Stimulated activated CD8-positive, alpha-beta memory T cell treated with anti-CD3 and anti-CD28 coated beads, Interleukin-15, amount 100 ng/mL, for 48 hours (primary cell): ENCODE measurements at regions not wholly inside any gene's neighbourhood (a gene's known extent, or its start where the extent isn't known, plus 50 kb on each side); places are given as distances from the start of the nearest gene placed in this dataset.
"Not testable (repeated sequence)": the region's sequence is repeated elsewhere in the genome, so short reads cannot be mapped to it uniquely, and the experiment has no call there.

Experiments
- DNase-seq, 2 donors: peaks; one replicate each; pipeline ENCODE4 v3.0.0-alpha.2; 2020; ENCODE audit warnings: low read depth in 2 of 2

DNA sequence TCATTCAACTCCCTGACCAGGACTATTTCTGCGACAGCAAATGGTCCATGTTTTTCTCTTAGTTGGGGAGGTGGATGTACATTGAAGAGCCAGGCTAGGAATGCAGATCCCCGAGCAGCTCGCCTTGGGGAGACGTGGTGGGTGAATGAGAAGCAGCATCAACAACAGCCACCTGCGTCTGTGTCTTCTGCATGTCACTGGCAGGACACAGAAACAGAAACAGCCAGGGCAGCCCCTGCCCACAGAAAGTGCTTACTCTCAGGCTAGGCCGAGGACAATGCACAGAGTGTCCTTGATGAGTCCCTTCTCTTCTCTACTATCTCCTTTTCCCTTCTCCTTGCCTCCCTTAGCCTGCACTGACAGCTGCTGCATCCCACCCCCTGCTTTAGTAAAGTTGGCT is 541.9 kb upstream of the CADM1 start:
- no peak for DNase-seq

DNA sequence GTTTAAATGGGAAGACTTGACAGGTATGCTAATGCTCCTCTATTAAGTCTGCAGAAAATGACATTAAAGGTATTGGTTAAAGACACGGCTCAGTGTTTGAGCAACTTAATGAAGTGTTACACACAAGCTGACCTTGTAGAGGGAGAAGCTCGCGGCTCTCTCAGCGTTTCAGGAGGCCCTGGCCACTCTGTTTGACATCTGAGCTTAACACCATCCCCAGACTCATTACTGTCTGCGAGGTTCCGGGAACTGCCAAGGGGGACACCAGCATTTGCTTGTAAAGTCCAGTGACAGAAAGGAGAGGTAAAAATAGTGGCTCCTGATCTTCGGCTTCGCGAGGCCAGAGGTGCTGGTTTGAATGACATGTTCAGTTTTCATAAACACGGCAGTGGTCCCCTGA is 540.7 kb upstream of the CADM1 start:
- no peak for DNase-seq

DNA sequence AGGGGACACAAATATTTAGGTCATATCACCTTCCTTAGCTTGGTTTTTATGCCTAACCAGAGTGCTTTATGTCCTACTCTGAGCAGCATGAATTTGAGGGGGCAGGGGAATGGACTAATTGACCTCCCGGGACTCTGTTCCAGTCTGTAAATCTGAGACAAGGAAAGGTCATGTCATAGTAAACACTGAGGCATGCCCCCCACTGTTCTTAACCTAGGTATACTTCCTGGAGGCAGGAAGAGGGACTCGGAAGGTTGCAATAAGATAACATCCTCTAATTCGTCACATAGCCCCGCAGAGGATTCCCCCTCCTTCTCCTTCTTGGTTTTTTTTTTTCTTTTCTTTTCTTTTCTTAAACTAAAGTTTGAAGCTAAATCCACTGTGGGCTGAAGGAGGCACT is 540.3 kb upstream of the CADM1 start:
- DNase-seq, result no peak

DNA sequence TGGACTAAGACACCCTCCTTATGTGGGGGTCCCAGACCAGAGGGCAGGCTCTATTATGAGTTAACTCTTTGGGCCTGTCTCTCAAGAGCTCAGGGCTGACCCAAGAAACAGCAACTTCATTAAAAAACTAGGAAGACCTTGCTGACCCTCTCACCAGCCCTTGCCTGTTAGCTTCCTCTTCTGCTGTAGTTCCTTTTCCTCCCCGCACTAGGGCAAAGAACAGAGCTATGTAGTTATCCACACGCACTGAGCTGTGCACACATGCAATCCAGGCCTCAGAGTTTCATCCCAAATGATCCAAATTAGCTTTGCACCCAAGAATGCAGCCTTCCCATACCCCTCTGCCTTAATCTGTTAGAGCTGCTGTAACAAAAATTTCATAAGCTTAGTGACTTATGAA is 539.6 kb upstream of the CADM1 start:
- no peak for DNase-seq

DNA sequence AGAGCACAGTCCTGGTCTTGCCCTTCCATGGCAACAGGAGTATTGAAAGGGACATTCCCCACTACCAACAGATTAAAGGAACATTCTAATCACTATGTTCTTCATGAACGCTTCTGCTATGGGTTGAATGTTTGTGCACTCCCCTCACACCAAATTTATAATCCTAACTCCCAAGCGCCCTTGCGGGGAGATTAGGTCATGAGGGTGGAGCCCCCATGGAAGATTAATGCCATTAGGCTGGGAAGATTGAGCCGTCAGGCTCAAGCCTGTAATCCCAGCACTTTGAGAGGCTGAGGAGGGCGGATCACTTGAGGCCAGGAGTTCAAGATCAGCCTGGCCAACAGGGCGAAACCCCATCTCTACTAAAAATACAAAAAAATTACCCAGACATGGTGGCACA is 538.8 kb upstream of the CADM1 start:
- DNase-seq, result not testable (repeated sequence)

DNA sequence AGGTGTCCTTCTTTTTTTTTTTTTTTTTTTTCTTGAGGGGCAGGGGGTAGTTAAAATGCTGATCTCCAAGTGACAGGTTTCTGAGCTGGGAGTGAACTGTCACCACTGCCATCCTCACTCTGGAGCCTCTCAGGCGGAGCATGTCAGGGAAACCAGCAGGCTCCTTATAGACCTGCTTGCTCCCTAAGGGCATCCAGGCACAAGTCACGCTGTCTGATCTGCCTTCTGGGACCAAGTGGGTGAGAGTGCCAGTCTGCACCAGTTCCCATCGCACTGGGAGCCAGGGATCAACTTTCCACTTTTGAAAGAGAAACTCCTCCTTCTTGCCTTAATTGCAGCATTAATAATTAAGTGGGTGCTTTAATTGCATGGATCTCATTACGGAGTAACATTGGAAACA is 537.9 kb upstream of the CADM1 start:
- no peak for DNase-seq

DNA sequence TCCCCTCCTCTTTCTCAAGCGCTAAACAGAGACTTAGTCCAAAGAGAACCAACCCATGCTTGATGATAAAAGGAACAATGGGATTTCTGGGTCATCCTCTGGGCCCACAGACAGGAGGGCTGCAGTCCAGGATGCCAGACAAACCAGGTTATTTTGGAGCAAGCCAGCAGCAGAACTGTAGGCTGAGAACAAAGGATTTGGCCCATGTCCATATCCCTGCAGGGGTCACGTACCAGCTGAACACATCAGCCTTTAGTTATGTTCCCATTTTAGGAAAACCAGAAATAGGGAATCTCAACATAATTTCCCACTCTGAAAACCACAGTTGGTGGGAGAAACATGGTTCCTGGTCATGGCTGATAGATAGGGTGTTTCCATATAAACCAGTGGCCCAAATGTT is 533.6 kb upstream of the CADM1 start:
- DNase-seq, result no peak

DNA sequence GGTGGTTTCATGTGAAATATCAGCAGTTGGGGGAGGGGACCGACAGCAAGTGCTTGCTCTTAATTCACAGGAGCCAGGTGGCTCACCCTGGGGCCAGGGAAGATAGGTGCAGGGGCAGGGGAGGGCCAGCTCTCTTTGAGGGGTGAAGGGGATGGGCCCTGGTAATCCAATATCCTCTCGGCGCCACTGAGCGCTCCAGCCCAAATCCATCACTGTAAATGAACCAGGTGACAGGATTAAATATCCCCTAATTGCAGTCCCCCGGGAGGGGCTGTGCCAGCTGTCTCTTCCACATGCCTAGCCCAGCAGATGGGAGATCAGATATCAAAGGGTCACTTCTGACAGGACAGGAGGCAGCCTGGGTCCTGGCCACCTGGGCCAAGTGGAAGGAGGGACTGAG is 531.8 kb upstream of the CADM1 start:
- no peak for DNase-seq

DNA sequence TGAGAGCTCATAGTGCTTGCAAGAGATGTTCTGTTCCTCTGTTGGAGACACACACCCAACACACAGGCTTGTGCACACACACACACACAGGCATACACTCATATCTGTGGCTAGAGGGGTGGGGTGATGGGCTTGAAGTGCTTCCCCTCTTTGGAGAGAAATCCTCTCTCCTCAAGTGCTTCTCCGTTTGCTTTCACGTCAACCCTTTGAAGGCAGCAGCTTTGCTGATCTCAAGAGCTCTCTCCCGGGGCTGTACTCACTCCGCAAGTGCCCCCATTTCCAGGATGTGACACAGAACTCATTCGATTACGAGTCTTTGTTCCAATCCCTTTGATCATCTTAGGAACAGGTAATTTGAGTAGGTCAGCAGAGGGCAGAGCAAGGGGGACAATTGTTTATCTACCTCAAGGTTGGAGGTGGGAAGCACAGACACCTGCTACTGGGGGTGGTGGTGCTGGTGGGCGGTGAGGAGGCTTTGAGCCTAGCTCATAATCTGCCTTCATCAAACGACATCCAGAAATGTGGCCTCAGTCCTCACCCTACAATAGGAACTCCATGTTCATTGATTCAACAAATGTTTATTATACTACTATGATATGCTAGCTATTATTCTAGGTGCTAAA is 529.8 kb upstream of the CADM1 start:
- DNase-seq, result no peak

DNA sequence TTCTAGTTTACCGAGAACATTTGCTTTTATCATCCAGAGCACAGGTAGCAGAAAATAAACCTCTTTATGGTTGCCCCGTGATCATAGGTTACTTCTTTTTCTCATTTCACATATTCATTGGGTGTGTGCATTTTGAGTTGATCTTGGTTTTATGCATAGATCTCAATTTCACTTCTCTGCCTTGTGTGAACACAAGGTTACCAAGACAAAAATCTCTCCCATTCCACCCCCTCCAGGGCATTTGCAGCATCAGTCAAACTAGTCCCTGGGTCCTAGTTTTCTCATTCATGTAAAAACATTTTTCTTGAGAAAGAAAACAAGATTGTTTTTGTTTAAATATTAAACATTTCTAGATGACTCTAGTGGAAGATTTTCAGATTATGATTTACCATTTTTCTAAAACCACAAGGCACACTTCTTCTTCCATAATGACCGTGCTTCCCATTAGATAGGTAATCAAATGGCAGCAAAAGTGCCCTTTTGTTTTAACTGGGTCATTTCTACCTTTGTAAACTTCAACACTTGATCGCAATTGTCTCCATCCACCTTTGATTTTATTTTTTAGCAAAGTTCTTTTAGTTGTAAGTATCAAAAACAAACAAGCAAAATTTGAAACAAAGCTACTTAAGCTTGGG is 526.6 kb upstream of the CADM1 start:
- DNase-seq, result no peak

DNA sequence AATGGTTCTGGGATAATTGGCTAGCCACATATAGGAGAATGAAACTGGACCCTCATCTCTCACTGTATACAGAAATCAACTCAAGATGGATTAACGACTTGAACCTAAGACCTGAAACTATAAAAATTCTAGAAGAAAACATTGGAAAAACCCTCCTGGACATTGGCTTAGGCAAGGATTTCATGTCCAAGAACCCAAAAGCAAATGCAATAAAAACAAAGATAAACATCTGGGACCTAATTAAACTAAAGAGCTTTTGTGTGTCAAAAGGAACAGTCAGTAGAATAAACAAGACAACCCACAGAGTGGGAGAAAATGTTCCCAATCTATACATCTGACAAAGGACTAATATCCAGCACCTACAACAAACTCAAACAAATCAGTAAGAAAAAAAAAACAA is 524.3 kb upstream of the CADM1 start:
- DNase-seq, result not testable (repeated sequence)

DNA sequence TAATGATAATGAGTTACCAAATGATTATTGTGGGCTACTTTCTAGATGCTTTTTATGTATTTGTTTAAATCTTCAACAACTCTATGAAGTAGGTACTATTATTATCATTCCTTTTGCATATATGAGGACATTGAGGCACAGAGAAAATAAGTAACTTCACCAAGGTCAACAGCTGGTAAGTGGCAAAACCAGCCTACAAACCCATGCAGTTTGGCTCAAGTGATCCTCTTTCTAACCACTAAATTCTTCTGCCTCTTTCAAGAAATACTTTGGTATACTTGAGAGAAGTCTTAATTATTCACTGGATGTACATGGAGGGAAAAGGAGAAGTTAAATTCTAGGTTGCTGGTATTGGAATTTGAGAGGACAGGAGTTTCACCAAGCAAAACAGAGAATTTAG is 495.2 kb upstream of the CADM1 start:
- no peak for DNase-seq

DNA sequence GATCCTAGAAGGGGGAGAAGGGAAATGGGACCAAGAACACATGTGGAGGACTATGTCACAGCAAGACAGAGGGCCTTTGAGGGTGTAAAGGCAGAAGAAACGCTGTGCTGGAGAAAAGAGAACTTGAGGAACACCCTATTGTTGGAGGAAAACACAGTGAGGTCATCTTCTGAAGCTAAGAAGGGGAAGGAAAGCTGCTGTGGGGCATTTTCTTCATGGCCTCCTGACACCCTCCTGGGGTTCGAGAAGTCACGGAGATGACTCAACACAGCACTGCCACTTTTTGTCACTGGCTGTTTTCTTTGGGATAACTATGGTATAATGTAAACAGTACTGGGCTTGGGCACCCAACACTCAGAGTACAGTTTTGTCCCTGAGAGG is 492.6 kb upstream of the CADM1 start:
- no peak for DNase-seq

DNA sequence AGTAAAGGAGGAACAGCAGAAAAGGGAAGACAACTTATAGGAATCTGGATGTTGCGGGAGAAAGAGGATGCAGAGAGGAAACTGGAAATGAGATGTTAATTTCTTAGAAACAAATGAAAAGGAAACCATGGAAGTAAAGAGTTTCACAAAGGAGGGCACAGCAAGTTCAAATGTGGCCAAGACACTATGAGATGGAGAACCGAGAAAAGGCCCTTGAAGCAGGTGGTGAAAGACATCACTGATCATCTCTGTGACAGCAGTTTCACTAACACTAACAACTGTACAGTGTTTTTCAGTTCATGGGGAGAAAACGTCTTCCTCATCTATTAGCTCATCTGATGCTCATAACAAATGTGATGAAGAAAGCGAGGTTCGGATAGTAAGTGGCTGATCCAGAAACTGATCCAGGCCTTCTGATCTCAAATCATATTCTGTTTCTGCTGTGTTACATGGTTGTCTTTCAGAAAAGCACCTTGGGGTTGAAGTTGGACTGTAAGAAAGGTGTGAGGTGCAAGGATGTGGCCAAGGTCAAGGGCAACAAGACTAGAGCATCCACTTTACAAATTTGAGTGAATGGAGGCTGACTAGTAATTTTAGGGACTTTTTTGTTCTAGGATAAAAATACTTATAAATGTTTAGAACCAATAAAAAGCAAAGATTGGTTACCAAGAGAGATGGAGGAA is 492.1 kb upstream of the CADM1 start:
- no peak for DNase-seq

DNA sequence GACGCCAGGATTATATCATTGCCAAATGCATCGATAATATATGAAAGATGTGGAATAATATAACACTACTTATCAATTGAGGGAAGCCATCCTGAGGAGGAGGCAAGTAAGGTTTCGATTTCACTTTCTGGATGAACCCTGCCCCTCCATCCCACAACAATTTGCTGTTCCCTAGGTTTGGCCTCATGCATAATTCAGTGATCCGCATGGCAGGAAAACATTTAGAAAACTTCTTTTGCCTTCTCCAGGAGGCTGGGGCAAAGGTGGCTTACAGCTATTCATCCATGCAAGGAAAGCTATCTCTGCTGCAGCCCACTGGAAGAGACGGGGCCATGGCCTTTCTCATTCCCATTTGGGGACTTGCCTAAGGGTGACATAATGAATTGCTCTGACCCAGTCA is 489.4 kb upstream of the CADM1 start:
- no peak for DNase-seq

DNA sequence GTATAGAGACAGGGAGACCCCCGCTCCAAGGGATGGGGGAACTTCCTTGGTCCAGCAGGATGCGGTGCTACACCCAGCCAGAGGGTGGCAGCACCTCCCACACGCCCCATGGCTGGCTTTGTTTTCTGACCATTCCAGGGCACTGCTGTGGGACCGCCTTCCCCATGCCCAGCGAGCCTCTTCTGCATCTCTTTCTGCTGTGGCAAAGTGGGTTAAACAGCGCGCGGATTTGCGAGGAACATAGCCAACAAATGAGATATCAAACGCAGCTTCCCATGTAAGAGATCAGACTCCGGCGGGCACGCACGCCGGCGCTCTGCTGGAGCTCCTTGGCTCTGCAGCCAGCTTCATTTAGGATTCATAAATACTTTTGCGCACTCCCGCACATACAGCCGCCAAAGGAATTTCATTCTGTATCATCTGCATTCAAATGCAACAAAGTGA is 485.8 kb upstream of the CADM1 start:
- DNase-seq, result no peak

DNA sequence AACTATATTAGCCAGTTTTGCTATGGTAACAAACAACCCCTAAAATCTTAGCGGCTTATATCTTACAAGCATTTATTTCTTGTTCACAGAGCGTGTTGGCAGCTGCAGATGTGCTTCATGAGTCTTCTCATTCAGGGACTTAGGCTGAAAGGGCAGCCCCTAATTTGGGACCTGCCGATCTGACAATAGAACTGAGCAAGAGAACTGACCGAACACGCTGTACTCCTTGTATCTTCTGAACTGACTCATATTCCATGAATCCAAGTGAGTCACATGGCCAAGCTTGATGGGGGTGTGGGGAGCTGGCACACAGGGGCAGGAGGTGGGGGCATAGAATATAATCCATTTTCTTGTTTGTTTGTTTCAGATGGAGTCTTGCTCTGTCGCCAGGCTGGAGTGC is 481.7 kb upstream of the CADM1 start:
- no peak for DNase-seq

DNA sequence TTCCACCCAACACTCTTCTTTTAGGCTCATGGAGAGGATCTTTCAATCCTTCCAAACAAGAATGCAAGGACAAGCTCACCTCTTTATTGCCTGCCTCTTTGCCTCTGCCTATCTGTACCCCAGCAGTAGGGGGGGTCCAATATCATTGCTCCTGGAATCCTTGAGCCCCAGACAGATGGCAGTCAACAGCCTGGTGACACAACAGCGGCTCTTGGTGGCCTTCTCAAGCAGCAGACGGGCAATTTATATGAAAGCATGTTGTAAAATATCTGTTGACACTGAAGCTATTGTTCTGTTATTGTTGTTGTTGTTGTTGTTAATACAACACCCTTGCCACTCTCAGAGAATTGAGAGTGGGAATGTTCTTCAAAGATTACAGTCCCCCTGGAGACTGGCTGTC is 480.0 kb upstream of the CADM1 start:
- no peak for DNase-seq

DNA sequence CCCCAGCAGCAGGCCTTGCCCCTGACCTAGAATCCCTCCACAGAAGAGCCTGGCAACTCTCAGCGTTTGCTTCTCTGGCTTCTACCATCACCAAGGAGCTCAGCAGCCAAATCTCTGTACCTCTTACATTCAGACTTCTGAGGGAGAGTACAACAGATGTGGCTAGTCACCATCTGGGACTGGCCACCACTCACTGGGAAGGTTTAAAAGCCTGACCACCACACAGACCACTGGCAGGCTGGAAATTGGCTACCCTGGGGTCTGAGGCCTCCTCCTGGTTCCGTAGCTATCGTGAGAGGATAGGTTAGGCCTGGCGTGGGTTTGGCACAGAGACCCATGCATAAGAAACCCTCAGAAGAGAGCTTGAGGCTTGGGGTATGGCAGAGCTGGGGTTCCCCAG is 478.5 kb upstream of the CADM1 start:
- DNase-seq, result no peak

DNA sequence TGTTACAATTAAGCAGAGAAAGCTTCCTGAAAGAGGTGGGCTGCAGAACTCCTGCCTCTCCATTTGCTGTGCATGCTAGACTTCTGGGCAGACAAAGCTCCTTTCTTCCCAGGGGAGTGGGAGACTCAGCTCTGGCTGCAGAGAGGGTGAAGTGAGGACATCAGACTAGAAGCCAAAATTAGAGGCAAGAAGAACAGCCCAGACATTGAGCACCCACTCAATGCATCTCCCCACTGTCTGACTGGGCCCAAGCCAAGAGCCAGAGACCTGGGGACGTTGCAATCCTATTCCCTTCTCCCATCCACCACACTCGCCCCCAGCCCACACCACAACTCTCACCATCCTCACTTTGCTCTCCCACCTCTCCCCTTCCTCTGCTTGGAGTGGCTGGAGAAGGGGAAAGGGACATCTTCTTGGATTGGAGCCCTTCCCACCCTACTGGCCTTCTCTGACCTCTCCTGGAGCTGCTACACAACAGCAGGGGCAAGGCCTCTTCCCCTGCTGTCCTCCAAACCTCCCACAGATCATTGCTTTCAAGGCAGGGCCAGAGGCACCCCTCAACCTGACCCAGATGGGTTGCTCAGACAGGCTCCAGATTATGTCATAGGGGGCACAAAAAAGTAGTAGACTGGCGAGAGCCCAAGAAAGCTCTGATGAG is 477.7 kb upstream of the CADM1 start:
- no peak for DNase-seq

DNA sequence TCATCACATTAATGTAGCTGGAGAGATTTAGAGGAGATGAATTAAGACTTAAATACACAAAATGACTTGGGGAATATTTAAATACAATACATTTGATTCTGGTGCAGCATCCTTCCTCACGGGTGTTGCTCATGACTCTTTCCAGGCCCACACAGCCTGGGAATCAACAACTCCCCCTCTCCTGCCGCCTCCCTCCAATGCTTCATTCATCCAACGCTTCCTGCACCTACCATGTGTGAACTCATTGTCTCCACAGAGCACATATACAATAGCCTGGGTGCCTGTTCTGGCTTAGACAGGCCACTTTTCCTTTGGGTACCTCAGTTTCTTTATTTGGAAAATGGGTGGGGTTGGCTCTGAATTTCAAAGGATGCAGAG is 476.9 kb upstream of the CADM1 start:
- no peak for DNase-seq

DNA sequence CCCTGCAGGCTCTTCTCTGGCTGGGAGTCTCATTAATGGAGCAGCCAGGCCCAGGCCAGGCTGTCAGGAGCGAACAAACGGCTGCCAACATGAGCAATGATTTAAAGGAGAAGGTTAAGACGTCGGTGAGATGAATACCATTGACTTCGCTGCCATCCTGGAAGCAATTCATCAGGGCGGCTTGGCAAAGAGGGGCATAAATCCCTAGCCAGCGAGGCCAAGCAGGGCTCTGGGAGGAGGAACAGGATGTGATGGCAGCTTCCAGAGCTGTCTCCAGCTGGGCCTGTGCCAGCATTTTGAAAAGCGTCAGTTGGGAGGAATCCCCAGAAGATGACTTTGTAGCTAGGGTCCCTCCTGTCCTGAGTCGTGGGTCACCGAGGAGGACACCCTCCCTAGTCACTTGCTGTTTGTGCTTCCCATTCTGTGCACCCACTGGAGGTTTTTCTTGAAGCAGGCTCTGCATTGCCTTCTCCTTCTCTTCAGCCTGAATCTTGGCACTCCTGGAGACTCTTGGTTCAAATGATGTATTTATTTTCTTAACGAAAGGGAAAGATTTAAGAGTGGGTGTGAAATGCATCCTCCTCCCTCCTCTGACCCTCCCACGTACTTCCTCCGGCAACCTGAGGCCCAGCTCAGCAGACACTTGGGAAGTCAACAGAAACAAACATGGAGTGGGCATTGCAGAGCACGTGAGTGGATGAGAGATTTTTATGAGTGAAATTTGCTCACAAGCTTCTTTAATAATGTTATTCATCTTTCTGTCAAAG is 476.3 kb upstream of the CADM1 start:
- DNase-seq, result no peak
